Activated CD8-positive, alpha-beta T cell treated with anti-CD3 and anti-CD28 coated beads for 36 hours (primary cell): ENCODE measurements at regions not wholly inside any gene's neighbourhood (a gene's known extent, or its start where the extent isn't known, plus 50 kb on each side); places are given as distances from the start of the nearest gene placed in this dataset.
"Not testable (repeated sequence)": the region's sequence is repeated elsewhere in the genome, so short reads cannot be mapped to it uniquely, and the experiment has no call there.

Experiments
- ATAC-seq: fragments of 200-7000 bp; cut with Tn5 transposase; one replicate; pipeline ENCODE4 v1.10.0; 2021; ENCODE audit warnings: mild to moderate bottlenecking, moderate library complexity
- CTCF ChIA-PET: fragments of 350-600 bp; sonication (Branson Sonifier 250); formaldehyde crosslinking; loops from one replicate; lab custom pipeline; 2021; ENCODE audit warnings: antibody characterized with exemption; lab: Charles Lee
- POLR2A ChIA-PET: fragments of 350-600 bp; sonication (Branson Sonifier 250); formaldehyde crosslinking; loops from one replicate; lab custom pipeline; 2021; ENCODE audit warnings: antibody characterized with exemption; lab: Charles Lee
- DNase-seq: peaks from one replicate; pipeline ENCODE4 v3.0.0-alpha.2; 2020
- H3K27ac Mint-ChIP-seq: one replicate; pipeline ENCODE4 v1.8.0; 2021; ENCODE audit warnings: mild to moderate bottlenecking, mixed read lengths
- H3K27me3 Mint-ChIP-seq: one replicate; pipeline ENCODE4 v1.8.0; 2021; ENCODE audit warnings: mixed read lengths
- H3K36me3 Mint-ChIP-seq: one replicate; pipeline ENCODE4 v1.8.0; 2021; ENCODE audit warnings: low read depth, mixed read lengths
- H3K4me1 Mint-ChIP-seq: one replicate; pipeline ENCODE4 v1.8.0; 2021; ENCODE audit warnings: low read depth, mixed read lengths
- H3K4me3 Mint-ChIP-seq: one replicate; pipeline ENCODE4 v1.8.0; 2021; ENCODE audit warnings: mild to moderate bottlenecking, moderate library complexity, mixed read lengths
- H3K9me3 Mint-ChIP-seq: one replicate; pipeline ENCODE4 v1.8.0; 2021; ENCODE audit warnings: mixed read lengths
- intact Hi-C: fragments of 100-400 bp; cut with micrococcal nuclease; formaldehyde crosslinking; loops from one replicate; pipeline ENCODE4 v1.10.0; 2022
- TF ChIP-seq, protein P1 (sequence below): fragments of 200-600 bp; IDR thresholded peaks from one replicate; pipeline ENCODE4 v1.8.0; 2022; ENCODE audit warnings: antibody characterized with exemption, mild to moderate bottlenecking

DNA sequence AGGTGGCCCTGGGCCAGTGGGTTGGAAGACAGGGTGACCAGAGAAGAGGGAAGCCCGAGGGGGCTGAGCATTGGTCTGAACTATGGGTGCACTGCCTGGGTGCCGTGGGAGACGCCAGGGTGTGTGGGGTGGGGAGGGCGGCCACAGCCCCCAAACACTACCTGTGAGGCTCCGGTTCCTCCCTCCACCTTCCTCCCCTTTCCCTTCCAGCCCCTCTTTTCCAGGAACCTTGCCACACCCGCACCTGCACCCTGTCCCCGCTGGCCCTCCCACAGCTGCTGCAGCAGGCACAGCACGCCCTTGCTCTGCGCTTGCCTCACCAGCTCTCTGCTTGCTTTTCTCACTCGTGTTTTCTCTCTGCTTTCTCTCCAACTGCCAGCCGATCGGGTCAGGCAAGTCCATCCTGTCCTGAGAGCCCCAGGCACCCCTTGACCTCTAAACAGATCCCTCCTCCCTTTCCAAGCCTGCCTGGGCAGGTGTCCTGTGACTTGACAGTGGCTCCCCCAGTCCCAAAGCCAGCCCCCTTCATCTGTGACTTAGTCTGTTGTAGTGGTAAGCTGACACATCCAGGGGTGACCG, 193.7 kb downstream of the MSX2 start:
- no peaks in the 10 kb centered on the region for H3K36me3 Mint-ChIP-seq
- intact Hi-C loops: no loop called here
- no peak for DNase-seq
- no peak for ATAC-seq
- H3K27me3 Mint-ChIP-seq: peaks cover 19% of the 10 kb centered on the region
- TF ChIP-seq, protein P1, sequence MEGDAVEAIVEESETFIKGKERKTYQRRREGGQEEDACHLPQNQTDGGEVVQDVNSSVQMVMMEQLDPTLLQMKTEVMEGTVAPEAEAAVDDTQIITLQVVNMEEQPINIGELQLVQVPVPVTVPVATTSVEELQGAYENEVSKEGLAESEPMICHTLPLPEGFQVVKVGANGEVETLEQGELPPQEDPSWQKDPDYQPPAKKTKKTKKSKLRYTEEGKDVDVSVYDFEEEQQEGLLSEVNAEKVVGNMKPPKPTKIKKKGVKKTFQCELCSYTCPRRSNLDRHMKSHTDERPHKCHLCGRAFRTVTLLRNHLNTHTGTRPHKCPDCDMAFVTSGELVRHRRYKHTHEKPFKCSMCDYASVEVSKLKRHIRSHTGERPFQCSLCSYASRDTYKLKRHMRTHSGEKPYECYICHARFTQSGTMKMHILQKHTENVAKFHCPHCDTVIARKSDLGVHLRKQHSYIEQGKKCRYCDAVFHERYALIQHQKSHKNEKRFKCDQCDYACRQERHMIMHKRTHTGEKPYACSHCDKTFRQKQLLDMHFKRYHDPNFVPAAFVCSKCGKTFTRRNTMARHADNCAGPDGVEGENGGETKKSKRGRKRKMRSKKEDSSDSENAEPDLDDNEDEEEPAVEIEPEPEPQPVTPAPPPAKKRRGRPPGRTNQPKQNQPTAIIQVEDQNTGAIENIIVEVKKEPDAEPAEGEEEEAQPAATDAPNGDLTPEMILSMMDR: no peak
- no peak overlapping the region for H3K4me3 Mint-ChIP-seq
- H3K4me1 Mint-ChIP-seq: no peaks in the 10 kb centered on the region
- CTCF ChIA-PET: no interaction called here
- POLR2A ChIA-PET: no interaction called here
- H3K9me3 Mint-ChIP-seq: no peaks in the 10 kb centered on the region
- H3K27ac Mint-ChIP-seq: no peak overlapping the region

DNA sequence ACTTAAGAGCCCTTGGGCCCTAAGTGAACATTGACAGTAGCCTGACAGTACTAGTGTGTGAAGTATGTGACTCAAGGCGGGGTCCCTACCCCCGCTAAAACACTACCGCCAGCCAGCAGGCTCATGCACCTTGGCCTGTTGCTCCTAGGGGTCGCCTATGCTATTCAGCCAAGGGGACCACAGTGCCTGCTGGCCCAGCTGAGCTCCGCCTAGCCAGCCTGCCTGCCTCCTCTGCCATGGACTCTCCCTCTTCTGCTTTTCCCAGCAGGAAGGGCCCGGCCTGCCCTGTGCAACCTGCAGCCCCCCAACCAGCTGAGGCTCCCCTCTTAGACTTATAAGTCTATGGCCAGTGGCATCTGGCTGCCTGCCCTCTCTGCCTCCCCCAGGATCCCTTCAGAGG, 193.1 kb downstream of the MSX2 start:
- H3K27me3 Mint-ChIP-seq: peaks cover 20% of the 10 kb centered on the region
- intact Hi-C loops, H3K4me1 Mint-ChIP-seq, H3K4me3 Mint-ChIP-seq, H3K36me3 Mint-ChIP-seq, CTCF ChIA-PET, H3K9me3 Mint-ChIP-seq, H3K27ac Mint-ChIP-seq, POLR2A ChIA-PET, DNase-seq, ATAC-seq: not testable (repeated sequence)

DNA sequence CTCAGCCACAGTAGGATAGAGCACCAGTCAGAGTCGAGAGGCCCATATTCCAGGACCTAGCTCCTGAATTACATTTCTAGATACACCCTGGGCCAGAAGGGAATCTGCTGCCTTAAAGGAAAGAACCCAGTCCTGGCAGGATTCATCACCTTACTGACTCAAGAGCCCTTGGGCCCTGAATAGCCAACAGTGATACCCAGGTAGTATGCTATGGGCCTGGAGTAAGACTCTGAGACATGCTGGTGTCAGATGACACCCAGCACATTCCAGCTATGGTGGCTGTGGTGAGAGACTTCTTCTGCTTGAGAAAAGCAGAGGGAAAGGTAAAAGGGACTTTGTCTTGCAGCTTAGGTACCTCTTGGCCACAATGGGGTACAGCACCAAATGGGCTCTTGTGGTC, 192.5 kb downstream of the MSX2 start:
- ATAC-seq, DNase-seq, H3K27ac Mint-ChIP-seq, H3K36me3 Mint-ChIP-seq, H3K4me3 Mint-ChIP-seq, H3K4me1 Mint-ChIP-seq, POLR2A ChIA-PET, intact Hi-C loops, H3K9me3 Mint-ChIP-seq, CTCF ChIA-PET: not testable (repeated sequence)
- H3K27me3 Mint-ChIP-seq: peaks cover 20% of the 10 kb centered on the region

- Mint-ChIP-seq H3K4me3 (no peak overlapping the region), H3K9me3 (no peaks in the 10 kb centered on the region), H3K4me1 (no peaks in the 10 kb centered on the region), H3K27ac (no peak overlapping the region), H3K27me3 (peaks cover 20% of the 10 kb centered on the region), H3K36me3 (no peaks in the 10 kb centered on the region)
- POLR2A ChIA-PET: no interaction called here
- no peak for DNase-seq
- CTCF ChIA-PET: no interaction called here
- TF ChIP-seq, protein P1: no peak
- ATAC-seq: no peak
- intact Hi-C loops: no loop called here
Observed at GRCh38 chr5:174916227-174916626, 191.8 kb downstream of the MSX2 start.

- Mint-ChIP-seq H3K27me3 (peaks cover 29% of the 10 kb centered on the region), H3K4me3 (no peak overlapping the region), H3K9me3 (no peaks in the 10 kb centered on the region), H3K4me1 (peaks cover 2% of the 10 kb centered on the region), H3K36me3 (no peaks in the 10 kb centered on the region), H3K27ac (no peak overlapping the region)
- TF ChIP-seq, protein P1: no peak
- DNase-seq: no peak
- intact Hi-C loops: no loop called here
- CTCF ChIA-PET: interaction anchor here (0.8 to 1.5 kb wide), 5 partner anchors 10 to 505 kb away, joined by 3 to 8 read pairs (median 5); no protein-coding TSS in a partner anchor
- POLR2A ChIA-PET: no interaction called here
- ATAC-seq: no peak
Observed at GRCh38 chr5:174911118-174911517, 186.7 kb downstream of the MSX2 start.

DNA sequence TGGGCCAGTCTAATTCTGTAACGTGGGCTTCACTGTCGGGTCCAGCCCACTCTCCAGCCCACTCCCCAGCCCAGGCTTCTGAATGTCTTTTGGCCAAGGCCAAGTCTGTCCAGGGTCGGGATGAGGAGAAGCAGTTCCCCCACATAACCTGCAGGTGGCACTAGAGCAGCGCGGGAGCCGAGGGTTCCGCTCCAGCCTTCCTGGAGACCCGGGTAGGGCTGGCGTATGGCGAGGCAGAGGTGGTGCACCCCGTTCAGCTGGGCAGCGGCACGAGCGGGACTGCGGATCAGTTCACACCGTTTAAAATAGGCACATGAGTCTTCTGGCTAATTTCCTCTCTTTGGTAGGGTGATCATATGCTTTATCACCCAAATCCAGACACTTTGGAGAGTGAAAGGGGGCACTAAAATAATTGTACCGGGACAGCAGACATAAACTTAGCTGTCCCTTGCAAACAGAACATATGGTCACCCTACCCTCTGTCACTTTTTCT, 185.9 kb downstream of the MSX2 start:
- peak; percentile 61 for DNase-seq
- CTCF ChIA-PET: interaction anchor here (0.7 to 1.5 kb wide), 6 partner anchors 10 to 505 kb away, joined by 3 to 8 read pairs (median 4); no protein-coding TSS in a partner anchor
- Mint-ChIP-seq H3K27ac (no peak overlapping the region), H3K4me3 (no peak overlapping the region), H3K4me1 (peaks cover 2% of the 10 kb centered on the region), H3K9me3 (no peaks in the 10 kb centered on the region), H3K27me3 (peaks cover 23% of the 10 kb centered on the region), H3K36me3 (no peaks in the 10 kb centered on the region)
- TF ChIP-seq, protein P1: peak; percentile 84
- intact Hi-C loops: no loop called here
- peak; percentile 96 for ATAC-seq
- POLR2A ChIA-PET: no interaction called here
